22Rv1 (cell line): ENCODE measurements at regions not wholly inside any gene's neighbourhood (a gene's known extent, or its start where the extent isn't known, plus 50 kb on each side); places are given as distances from the start of the nearest gene placed in this dataset.

ENCODE experiments used
- ZFX ChIP-seq: fragments of 450-650 bp; IDR thresholded peaks from 2 replicates; pipeline ENCODE4 v1.6.1; 2017; ENCODE audit warnings: antibody characterized with exemption, borderline replicate concordance
- TF ChIP-seq, protein P1 (sequence below): fragments of 450-650 bp; IDR thresholded peaks from 2 replicates; pipeline ENCODE4 v1.5.1; 2017; ENCODE audit warnings: mild to moderate bottlenecking

GRCh38 chr6:91144126-91144525 lies 557.3 kb upstream of the MAP3K7 start:
- TF ChIP-seq, protein P1, sequence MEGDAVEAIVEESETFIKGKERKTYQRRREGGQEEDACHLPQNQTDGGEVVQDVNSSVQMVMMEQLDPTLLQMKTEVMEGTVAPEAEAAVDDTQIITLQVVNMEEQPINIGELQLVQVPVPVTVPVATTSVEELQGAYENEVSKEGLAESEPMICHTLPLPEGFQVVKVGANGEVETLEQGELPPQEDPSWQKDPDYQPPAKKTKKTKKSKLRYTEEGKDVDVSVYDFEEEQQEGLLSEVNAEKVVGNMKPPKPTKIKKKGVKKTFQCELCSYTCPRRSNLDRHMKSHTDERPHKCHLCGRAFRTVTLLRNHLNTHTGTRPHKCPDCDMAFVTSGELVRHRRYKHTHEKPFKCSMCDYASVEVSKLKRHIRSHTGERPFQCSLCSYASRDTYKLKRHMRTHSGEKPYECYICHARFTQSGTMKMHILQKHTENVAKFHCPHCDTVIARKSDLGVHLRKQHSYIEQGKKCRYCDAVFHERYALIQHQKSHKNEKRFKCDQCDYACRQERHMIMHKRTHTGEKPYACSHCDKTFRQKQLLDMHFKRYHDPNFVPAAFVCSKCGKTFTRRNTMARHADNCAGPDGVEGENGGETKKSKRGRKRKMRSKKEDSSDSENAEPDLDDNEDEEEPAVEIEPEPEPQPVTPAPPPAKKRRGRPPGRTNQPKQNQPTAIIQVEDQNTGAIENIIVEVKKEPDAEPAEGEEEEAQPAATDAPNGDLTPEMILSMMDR = no peak
- TF ChIP-seq ZFX = no peak
